Fibroblast of lung (primary cell): ENCODE measurements at regions not wholly inside any gene's neighbourhood (a gene's known extent, or its start where the extent isn't known, plus 50 kb on each side); places are given as distances from the start of the nearest gene placed in this dataset.
A peak's percentile ranks its signal among the peaks of the same experiment; 100 is the strongest.

ENCODE experiments used
- DNase-seq, 2 donors: peaks; one replicate each; pipeline versions ENCODE4 v3.0.0 to v3.0.0-alpha.2; 2010; ENCODE audit warnings: low read depth in 2 of 2
- H2AFZ ChIP-seq: 2 replicates; pipeline ENCODE4 v1.5.1; 2012; ENCODE audit warnings: low read length, control low read depth, inconsistent platforms
- H3K27ac ChIP-seq: 2 replicates; pipeline ENCODE4 v1.5.1; 2011; ENCODE audit warnings: low read length, control low read depth; ENCODE audit not compliant: insufficient read depth
- H3K27me3 ChIP-seq: 2 replicates; pipeline ENCODE4 v1.5.1; 2011; ENCODE audit warnings: mild to moderate bottlenecking, low read length; ENCODE audit not compliant: control insufficient read depth, insufficient read depth
- H3K36me3 ChIP-seq: 2 replicates; pipeline ENCODE4 v1.5.1; 2011; ENCODE audit warnings: low read length; ENCODE audit not compliant: control insufficient read depth, insufficient read depth
- H3K4me1 ChIP-seq: 2 replicates; pipeline ENCODE4 v1.5.1; 2011; ENCODE audit warnings: low read length; ENCODE audit not compliant: control insufficient read depth, insufficient read depth; ENCODE audit errors: extremely low read depth
- H3K4me2 ChIP-seq: 2 replicates; pipeline ENCODE4 v1.5.1; 2011; ENCODE audit warnings: low read length, control low read depth; ENCODE audit not compliant: insufficient read depth; ENCODE audit errors: extremely low read depth
- H3K4me3 ChIP-seq, 4 experiments: fragments of 200-600 bp in 1 of 4; sonication (generic) in 1 of 4; replicated peaks in 1 of 4; 2 replicates each; pipeline ENCODE4 v1.5.1; 2011 to 2016; ENCODE audit warnings: low read length in 4 of 4, low read depth in 3 of 4, mild to moderate bottlenecking in 3 of 4, control low read depth in 2 of 4, inconsistent platforms in 1 of 4, mixed read lengths in 1 of 4; ENCODE audit not compliant: insufficient read depth in 1 of 4; ENCODE audit errors: control extremely low read depth in 1 of 4
- H3K79me2 ChIP-seq: 2 replicates; pipeline ENCODE4 v1.5.1; 2012; ENCODE audit warnings: mild to moderate bottlenecking, low read length, inconsistent platforms; ENCODE audit not compliant: control insufficient read depth, insufficient read depth
- H3K9ac ChIP-seq: 2 replicates; pipeline ENCODE4 v1.5.1; 2011; ENCODE audit warnings: mild to moderate bottlenecking, low read length, control low read depth; ENCODE audit not compliant: insufficient read depth
- H3K9me3 ChIP-seq: 2 replicates; pipeline ENCODE4 v1.5.1; 2012; ENCODE audit warnings: low read depth, low read length; ENCODE audit not compliant: control insufficient read depth, insufficient read depth
- H4K20me1 ChIP-seq: 2 replicates; pipeline ENCODE4 v1.5.1; 2011; ENCODE audit warnings: low read length; ENCODE audit not compliant: control insufficient read depth, insufficient read depth; ENCODE audit errors: extremely low read depth
- EZH2 ChIP-seq: IDR thresholded peaks from 2 replicates; pipeline ENCODE4 v1.5.1; 2012; ENCODE audit warnings: low read length, control low read depth, mild to moderate bottlenecking; ENCODE audit errors: missing control alignments
- TF ChIP-seq, protein P1 (sequence below), 2 donors: IDR thresholded peaks in 1 of 2; conservative IDR thresholded peaks in 1 of 2; 1 replicate in 1 of 2; 2 replicates in 1 of 2; pipeline ENCODE4 v1.5.1; 2011 to 2012; ENCODE audit warnings: low read length in 2 of 2, control low read depth in 1 of 2, inconsistent platforms in 1 of 2, low read depth in 1 of 2, mild to moderate bottlenecking in 1 of 2

DNA sequence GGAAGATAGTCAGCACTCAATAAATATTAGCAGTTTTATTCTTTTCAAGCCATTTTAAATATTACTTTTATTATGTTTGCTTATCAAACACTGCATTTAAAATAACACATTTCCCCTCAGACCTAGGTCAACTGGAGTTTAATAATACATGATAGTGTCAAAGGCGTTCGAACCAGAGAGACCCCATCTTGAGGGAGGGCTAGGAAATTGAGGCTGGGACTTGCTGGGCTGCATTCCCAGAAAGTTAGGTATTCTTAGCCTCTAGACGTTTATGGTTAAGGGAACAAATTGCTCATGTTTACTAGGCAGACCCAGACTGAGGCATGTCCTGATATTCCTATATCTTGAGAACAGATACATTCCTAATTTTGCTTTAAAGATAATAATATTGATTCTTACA lies 426.5 kb downstream of the METTL4 start:
- Histone ChIP-seq H3K9me3 (no peaks in the 10 kb centered on the region), H2AFZ (no peak overlapping the region), H3K4me1 (no peaks in the 10 kb centered on the region), H3K36me3 (no peaks in the 10 kb centered on the region), H3K27me3 (no peaks in the 10 kb centered on the region), H3K4me3 (no peak overlapping the region), H3K79me2 (no peaks in the 10 kb centered on the region), H3K9ac (no peak overlapping the region), H4K20me1 (no peaks in the 10 kb centered on the region), H3K27ac (no peak overlapping the region), H3K4me2 (no peak overlapping the region)
- DNase-seq, result no peak
- TF ChIP-seq EZH2, result no peak
- TF ChIP-seq, protein P1, sequence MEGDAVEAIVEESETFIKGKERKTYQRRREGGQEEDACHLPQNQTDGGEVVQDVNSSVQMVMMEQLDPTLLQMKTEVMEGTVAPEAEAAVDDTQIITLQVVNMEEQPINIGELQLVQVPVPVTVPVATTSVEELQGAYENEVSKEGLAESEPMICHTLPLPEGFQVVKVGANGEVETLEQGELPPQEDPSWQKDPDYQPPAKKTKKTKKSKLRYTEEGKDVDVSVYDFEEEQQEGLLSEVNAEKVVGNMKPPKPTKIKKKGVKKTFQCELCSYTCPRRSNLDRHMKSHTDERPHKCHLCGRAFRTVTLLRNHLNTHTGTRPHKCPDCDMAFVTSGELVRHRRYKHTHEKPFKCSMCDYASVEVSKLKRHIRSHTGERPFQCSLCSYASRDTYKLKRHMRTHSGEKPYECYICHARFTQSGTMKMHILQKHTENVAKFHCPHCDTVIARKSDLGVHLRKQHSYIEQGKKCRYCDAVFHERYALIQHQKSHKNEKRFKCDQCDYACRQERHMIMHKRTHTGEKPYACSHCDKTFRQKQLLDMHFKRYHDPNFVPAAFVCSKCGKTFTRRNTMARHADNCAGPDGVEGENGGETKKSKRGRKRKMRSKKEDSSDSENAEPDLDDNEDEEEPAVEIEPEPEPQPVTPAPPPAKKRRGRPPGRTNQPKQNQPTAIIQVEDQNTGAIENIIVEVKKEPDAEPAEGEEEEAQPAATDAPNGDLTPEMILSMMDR (conservative IDR thresholded peaks at IDR 0.05 in 1 of 2, IDR thresholded peaks at IDR 0.05 in 1 of 2; ENCODE audit: low read depth in 1 of 2, low read length in 2 of 2), result no peak

DNA sequence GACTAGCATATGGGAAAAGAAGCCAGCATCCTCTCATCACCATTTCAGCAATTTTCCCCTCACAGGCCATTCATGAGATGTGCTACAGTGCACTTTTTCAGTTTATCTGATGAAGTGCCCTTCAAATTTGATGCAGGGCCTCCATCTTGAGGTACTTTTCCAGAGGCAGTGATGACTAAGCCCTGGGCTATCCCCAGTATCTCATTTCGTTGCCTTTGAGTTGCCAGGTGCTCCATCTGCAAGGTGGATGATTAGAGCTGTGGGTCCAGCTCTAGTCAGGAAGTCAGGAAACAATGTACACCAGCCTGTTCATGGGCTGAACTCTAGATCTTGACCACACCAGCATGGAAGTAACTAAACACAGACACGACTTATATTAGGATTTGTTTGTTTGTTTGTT lies 425.2 kb downstream of the METTL4 start:
- TF ChIP-seq EZH2, result no peak
- TF ChIP-seq, protein P1 (conservative IDR thresholded peaks at IDR 0.05 in 1 of 2, IDR thresholded peaks at IDR 0.05 in 1 of 2; ENCODE audit: low read depth in 1 of 2, low read length in 2 of 2), result no peak
- H3K4me2 ChIP-seq, result no peak overlapping the region
- no peaks in the 10 kb centered on the region for H3K4me1 ChIP-seq
- no peak overlapping the region for H3K9ac ChIP-seq
- H3K27me3 ChIP-seq, result no peaks in the 10 kb centered on the region
- H4K20me1 ChIP-seq, result no peaks in the 10 kb centered on the region
- H3K36me3 ChIP-seq, result no peaks in the 10 kb centered on the region
- H3K9me3 ChIP-seq, result no peaks in the 10 kb centered on the region
- H2AFZ ChIP-seq, result no peak overlapping the region
- DNase-seq, result peak in 1 of 2 donors; percentile 16
- H3K79me2 ChIP-seq, result no peaks in the 10 kb centered on the region
- no peak overlapping the region for H3K27ac ChIP-seq
- no peak overlapping the region for H3K4me3 ChIP-seq

- DNase-seq, result no peak
- H3K4me1 ChIP-seq, result no peaks in the 10 kb centered on the region
- no peak overlapping the region for H2AFZ ChIP-seq
- H3K4me3 ChIP-seq, result no peak overlapping the region
- no peaks in the 10 kb centered on the region for H3K36me3 ChIP-seq
- H3K9ac ChIP-seq, result no peak overlapping the region
- H3K27ac ChIP-seq, result no peak overlapping the region
- no peaks in the 10 kb centered on the region for H3K27me3 ChIP-seq
- no peaks in the 10 kb centered on the region for H3K9me3 ChIP-seq
- TF ChIP-seq, protein P1 (conservative IDR thresholded peaks at IDR 0.05 in 1 of 2, IDR thresholded peaks at IDR 0.05 in 1 of 2; ENCODE audit: low read depth in 1 of 2, low read length in 2 of 2), result no peak
- no peak for TF ChIP-seq EZH2
- H3K4me2 ChIP-seq, result no peak overlapping the region
- H3K79me2 ChIP-seq, result no peaks in the 10 kb centered on the region
- no peaks in the 10 kb centered on the region for H4K20me1 ChIP-seq
Observed at GRCh38 chr18:2146754-2147153, 424.6 kb downstream of the METTL4 start.
